Loucy (cell line): ENCODE measurements at regions not wholly inside any gene's neighbourhood (a gene's known extent, or its start where the extent isn't known, plus 50 kb on each side); places are given as distances from the start of the nearest gene placed in this dataset.

Experiments used
- H2AFZ ChIP-seq: fragments of 200-600 bp; sonication (generic); 2 replicates; pipeline ENCODE4 v1.6.0; 2016; ENCODE audit warnings: antibody characterized with exemption, mild to moderate bottlenecking, low read length, moderate library complexity
- H3F3A ChIP-seq: fragments of 200-600 bp; 2 replicates; pipeline ENCODE4 v1.6.0; 2016; ENCODE audit warnings: antibody characterized with exemption, low read depth, mild to moderate bottlenecking
- H3K27me3 ChIP-seq: fragments of 200-600 bp; sonication (generic); 2 replicates; pipeline ENCODE4 v1.6.1; 2014; ENCODE audit warnings: low read length, mild to moderate bottlenecking; ENCODE audit not compliant: insufficient read depth, poor library complexity, severe bottlenecking
- H3K36me3 ChIP-seq: fragments of 200-600 bp; sonication (generic); 2 replicates; pipeline ENCODE4 v1.6.1; 2016; ENCODE audit warnings: low read length; ENCODE audit not compliant: insufficient read depth
- H3K4me1 ChIP-seq: fragments of 200-600 bp; sonication (generic); 2 replicates; pipeline ENCODE4 v1.5.1; 2014; ENCODE audit warnings: low read length, mild to moderate bottlenecking; ENCODE audit not compliant: insufficient read depth, poor library complexity, severe bottlenecking
- H3K4me2 ChIP-seq: fragments of 200-600 bp; sonication (generic); 2 replicates; pipeline ENCODE4 v1.6.0; 2014; ENCODE audit warnings: antibody characterized with exemption, low read length, low read depth, mild to moderate bottlenecking; ENCODE audit not compliant: poor library complexity, severe bottlenecking
- H3K4me3 ChIP-seq: fragments of 200-600 bp; sonication (generic); 2 replicates; pipeline ENCODE4 v1.5.1; 2014; ENCODE audit warnings: low read length, mild to moderate bottlenecking, mixed read lengths; ENCODE audit not compliant: poor library complexity, severe bottlenecking
- H3K79me2 ChIP-seq: fragments of 200-600 bp; sonication (generic); 2 replicates; pipeline ENCODE4 v1.6.1; 2014; ENCODE audit warnings: low read length; ENCODE audit not compliant: insufficient read depth
- H3K9ac ChIP-seq: fragments of 200-600 bp; sonication (generic); 2 replicates; pipeline ENCODE4 v1.6.0; 2014; ENCODE audit warnings: mild to moderate bottlenecking, low read depth, low read length, moderate library complexity; ENCODE audit not compliant: poor library complexity, severe bottlenecking
- H3K9me2 ChIP-seq: fragments of 200-600 bp; sonication (generic); replicated peaks from 2 replicates; pipeline ENCODE4 v1.6.1; 2016; ENCODE audit warnings: low read depth, low read length, mixed read lengths
- H3K9me3 ChIP-seq: fragments of 200-600 bp; sonication (generic); 2 replicates; pipeline ENCODE4 v1.6.1; 2014; ENCODE audit warnings: mild to moderate bottlenecking, antibody characterized with exemption, low read length, low read depth; ENCODE audit not compliant: insufficient read depth
- H4K20me1 ChIP-seq: fragments of 200-600 bp; sonication (generic); 2 replicates; pipeline ENCODE4 v1.6.0; 2014; ENCODE audit warnings: antibody characterized with exemption, low read length, mild to moderate bottlenecking; ENCODE audit not compliant: insufficient read depth, poor library complexity, severe bottlenecking
- CTCF ChIP-seq: fragments of 200-600 bp; sonication (generic); conservative IDR thresholded peaks from 2 replicates; pipeline ENCODE4 v1.5.1; 2014; ENCODE audit warnings: mild to moderate bottlenecking, antibody characterized with exemption, low read length
- EZH2phosphoT487 ChIP-seq: fragments of 200-600 bp; IDR thresholded peaks from 2 replicates; pipeline ENCODE4 v1.6.1; 2018; ENCODE audit warnings: antibody characterized with exemption, mild to moderate bottlenecking, moderate library complexity, borderline replicate concordance

- Histone ChIP-seq H4K20me1 (no peaks in the 10 kb centered on the region), H3K9me3 (peaks cover 5% of the 10 kb centered on the region; the same call in 1 of the 2 replicates), H2AFZ (no peak overlapping the region), H3K36me3 (no peaks in the 10 kb centered on the region), H3K79me2 (no peaks in the 10 kb centered on the region), H3K4me2 (no peak overlapping the region), H3K27me3 (no peaks in the 10 kb centered on the region), H3F3A (no peaks in the 10 kb centered on the region), H3K9ac (no peak overlapping the region), H3K9me2 (no peaks in the 10 kb centered on the region), H3K4me3 (no peak overlapping the region), H3K4me1 (no peaks in the 10 kb centered on the region)
- TF ChIP-seq CTCF = no peak
- no peak for TF ChIP-seq EZH2phosphoT487
Observed at GRCh38 chr7:42550706-42551470, 313.9 kb upstream of the GLI3 start.

GRCh38 chr7:42549866-42550485 lies 313.0 kb upstream of the GLI3 start:
- H3K27me3 ChIP-seq = no peaks in the 10 kb centered on the region
- H3F3A ChIP-seq = no peaks in the 10 kb centered on the region
- TF ChIP-seq EZH2phosphoT487 (no peak), CTCF (no peak)
- H3K36me3 ChIP-seq = no peaks in the 10 kb centered on the region
- no peak overlapping the region for H3K4me3 ChIP-seq
- no peaks in the 10 kb centered on the region for H3K9me2 ChIP-seq
- no peak overlapping the region for H3K4me2 ChIP-seq
- peaks cover 8% of the 10 kb centered on the region; the same call in 1 of the 2 replicates for H3K9me3 ChIP-seq
- no peak overlapping the region for H2AFZ ChIP-seq
- H3K4me1 ChIP-seq = no peaks in the 10 kb centered on the region
- no peaks in the 10 kb centered on the region for H4K20me1 ChIP-seq
- H3K9ac ChIP-seq = no peak overlapping the region
- no peaks in the 10 kb centered on the region for H3K79me2 ChIP-seq

- Histone ChIP-seq H4K20me1 (no peaks in the 10 kb centered on the region), H3K4me1 (no peaks in the 10 kb centered on the region), H3K9me2 (no peaks in the 10 kb centered on the region), H2AFZ (no peak overlapping the region), H3K79me2 (no peaks in the 10 kb centered on the region), H3K9me3 (peaks cover 8% of the 10 kb centered on the region; the same call in 1 of the 2 replicates), H3K4me3 (no peak overlapping the region), H3K36me3 (no peaks in the 10 kb centered on the region), H3K9ac (no peak overlapping the region), H3K27me3 (no peaks in the 10 kb centered on the region), H3F3A (no peaks in the 10 kb centered on the region), H3K4me2 (no peak overlapping the region)
- TF ChIP-seq CTCF (no peak), EZH2phosphoT487 (no peak)
Observed at GRCh38 chr7:42548816-42549611, 312.0 kb upstream of the GLI3 start.
